ENCODE measurements at regions not wholly inside any gene's neighbourhood (a gene's known extent, or its start where the extent isn't known, plus 50 kb on each side); places are given as distances from the start of the nearest gene placed in this dataset.

DNA sequence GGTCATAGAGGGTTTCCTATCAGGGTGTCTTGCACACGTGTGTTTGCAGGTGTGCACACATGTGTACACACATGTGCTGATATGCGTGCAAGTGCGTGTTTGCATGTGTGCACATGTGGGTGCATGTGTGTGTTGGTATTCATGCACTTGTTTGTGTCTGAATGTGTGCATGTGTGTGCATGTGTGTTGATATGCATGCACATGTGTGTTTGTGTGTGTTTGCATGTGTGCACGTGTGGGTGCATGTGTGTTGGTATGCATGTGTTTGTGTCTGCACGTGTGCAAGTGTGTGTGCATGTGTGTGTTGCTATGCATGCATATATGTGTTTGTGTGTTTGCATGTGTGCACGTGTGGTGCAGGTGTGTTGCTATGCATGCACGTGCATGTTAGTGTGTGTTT is 150.5 kb downstream of the SOX1 start:
- TF ChIP-seq, protein P1, sequence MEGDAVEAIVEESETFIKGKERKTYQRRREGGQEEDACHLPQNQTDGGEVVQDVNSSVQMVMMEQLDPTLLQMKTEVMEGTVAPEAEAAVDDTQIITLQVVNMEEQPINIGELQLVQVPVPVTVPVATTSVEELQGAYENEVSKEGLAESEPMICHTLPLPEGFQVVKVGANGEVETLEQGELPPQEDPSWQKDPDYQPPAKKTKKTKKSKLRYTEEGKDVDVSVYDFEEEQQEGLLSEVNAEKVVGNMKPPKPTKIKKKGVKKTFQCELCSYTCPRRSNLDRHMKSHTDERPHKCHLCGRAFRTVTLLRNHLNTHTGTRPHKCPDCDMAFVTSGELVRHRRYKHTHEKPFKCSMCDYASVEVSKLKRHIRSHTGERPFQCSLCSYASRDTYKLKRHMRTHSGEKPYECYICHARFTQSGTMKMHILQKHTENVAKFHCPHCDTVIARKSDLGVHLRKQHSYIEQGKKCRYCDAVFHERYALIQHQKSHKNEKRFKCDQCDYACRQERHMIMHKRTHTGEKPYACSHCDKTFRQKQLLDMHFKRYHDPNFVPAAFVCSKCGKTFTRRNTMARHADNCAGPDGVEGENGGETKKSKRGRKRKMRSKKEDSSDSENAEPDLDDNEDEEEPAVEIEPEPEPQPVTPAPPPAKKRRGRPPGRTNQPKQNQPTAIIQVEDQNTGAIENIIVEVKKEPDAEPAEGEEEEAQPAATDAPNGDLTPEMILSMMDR (IDR thresholded peaks at IDR 0.05 in 4 of 5, conservative IDR thresholded peaks at IDR 0.05 in 1 of 5), result no peak
- no peak for TF ChIP-seq POLR2A (IDR thresholded peaks at IDR 0.05)
